Prostate gland (tissue), 2 donors: ENCODE measurements at regions not wholly inside any gene's neighbourhood (a gene's known extent, or its start where the extent isn't known, plus 50 kb on each side); places are given as distances from the start of the nearest gene placed in this dataset.

Source experiments
- DNase-seq: peaks from one replicate; pipeline ENCODE4 v3.0.0-alpha.2; 2019; ENCODE audit warnings: low spot score
- H3K27ac ChIP-seq, 2 donors: fragments of 200-600 bp; sonication (generic); 2 replicates each; pipeline ENCODE4 v1.5.1; 2017 to 2019
- H3K27me3 ChIP-seq: fragments of 200-600 bp; sonication (generic); replicated peaks from 2 replicates; pipeline ENCODE4 v1.5.1; 2019; ENCODE audit not compliant: insufficient read depth
- H3K36me3 ChIP-seq, 2 donors: fragments of 200-600 bp; sonication (generic); 1 replicate in 1 of 2; 2 replicates in 1 of 2; pipeline versions ENCODE4 v1.5.1 to v1.8.1; 2017 to 2019
- H3K4me1 ChIP-seq: fragments of 200-600 bp; sonication (generic); replicated peaks from 2 replicates; pipeline ENCODE4 v1.5.1; 2019
- H3K4me3 ChIP-seq, 2 donors: fragments of 200-600 bp; sonication (generic); 2 replicates each; pipeline ENCODE4 v1.5.1; 2017 to 2019
- H3K9me3 ChIP-seq: fragments of 200-600 bp; sonication (generic); 2 replicates; pipeline ENCODE4 v1.5.1; 2017
- POLR2A ChIP-seq: fragments of 450-650 bp; IDR thresholded peaks from one replicate; pipeline ENCODE4 v1.6.1; 2016; ENCODE audit warnings: antibody characterized with exemption, mild to moderate bottlenecking
- POLR2AphosphoS5 ChIP-seq: sonication (generic); formaldehyde crosslinking; IDR thresholded peaks from one replicate; pipeline ENCODE4 v1.6.1; 2017; ENCODE audit warnings: antibody characterized with exemption
- WGBS: methylation state at CpG from one replicate; pipeline ENCODE4 v1.1.5; 2018; 5-methylcytosine and 5-hydroxymethylcytosine counted together
- intact Hi-C: fragments of 100-400 bp; cut with DNase I; formaldehyde crosslinking; loops from one replicate; pipeline ENCODE4 v1.14.2; 2022
- TF ChIP-seq, protein P1 (sequence below), 4 experiments: fragments of 200-600 bp in 2 of 4; fragments of 450-650 bp in 2 of 4; sonication (generic) in 2 of 4; IDR thresholded peaks; 1 replicate in 3 of 4; 2 replicates in 1 of 4; pipeline ENCODE4 v1.5.1; 2016 to 2019; ENCODE audit warnings: antibody characterized with exemption in 4 of 4, mild to moderate bottlenecking in 2 of 4, moderate library complexity in 2 of 4

DNA sequence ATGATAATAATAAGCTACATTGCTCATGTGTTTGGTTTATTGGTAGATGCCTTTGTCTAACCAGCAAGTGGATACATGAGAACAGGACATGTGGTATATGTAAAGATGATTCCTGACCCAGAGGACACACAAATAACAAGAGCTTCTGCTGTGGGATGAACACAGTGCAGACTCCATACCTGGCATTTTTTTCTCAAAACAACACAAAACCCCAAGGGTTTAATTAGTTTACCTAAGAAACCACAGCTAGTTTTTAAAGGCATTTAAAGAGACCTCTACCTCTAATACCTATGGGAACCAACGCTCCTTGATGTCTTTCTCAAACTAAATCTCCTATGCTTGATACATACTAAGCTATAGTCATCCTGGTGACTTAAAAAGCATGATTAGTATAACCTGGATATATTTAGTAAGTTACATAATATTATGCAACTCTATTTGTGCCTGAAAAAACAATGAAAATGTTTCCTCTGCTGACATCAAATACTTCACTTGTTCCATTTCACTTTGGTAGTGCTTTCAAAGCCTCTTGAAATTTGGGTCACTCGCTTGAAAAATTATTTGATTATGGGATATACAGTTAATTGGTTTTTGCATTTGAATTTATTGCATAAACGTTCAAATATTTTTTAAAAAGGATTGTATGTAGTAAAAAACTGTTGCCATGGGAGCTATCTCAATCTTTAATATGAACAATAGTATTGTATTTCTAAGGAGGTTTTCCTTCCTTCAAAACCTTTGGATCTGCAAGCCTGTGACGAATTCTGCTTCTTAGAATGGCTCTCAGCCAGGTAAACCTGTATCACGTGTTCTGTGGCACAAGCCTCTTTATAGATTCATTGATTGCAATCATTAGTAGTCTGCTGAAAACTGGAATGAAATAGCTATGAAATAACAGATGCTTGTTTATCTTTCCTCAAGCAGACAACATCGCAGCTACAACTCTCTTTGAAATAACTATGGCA is 233.0 kb upstream of the KCNMB2 start:
- TF ChIP-seq POLR2AphosphoS5: no peak
- H3K4me1 ChIP-seq: no peaks in the 10 kb centered on the region
- no peak overlapping the region for H3K4me3 ChIP-seq
- 41% methylated on average over 6 of the region's 6 CpGs for WGBS
- H3K27me3 ChIP-seq: no peaks in the 10 kb centered on the region
- no peak overlapping the region for H3K27ac ChIP-seq
- intact Hi-C loops: no loop called here
- DNase-seq: no peak
- H3K36me3 ChIP-seq: no peaks in the 10 kb centered on the region
- no peaks in the 10 kb centered on the region for H3K9me3 ChIP-seq

DNA sequence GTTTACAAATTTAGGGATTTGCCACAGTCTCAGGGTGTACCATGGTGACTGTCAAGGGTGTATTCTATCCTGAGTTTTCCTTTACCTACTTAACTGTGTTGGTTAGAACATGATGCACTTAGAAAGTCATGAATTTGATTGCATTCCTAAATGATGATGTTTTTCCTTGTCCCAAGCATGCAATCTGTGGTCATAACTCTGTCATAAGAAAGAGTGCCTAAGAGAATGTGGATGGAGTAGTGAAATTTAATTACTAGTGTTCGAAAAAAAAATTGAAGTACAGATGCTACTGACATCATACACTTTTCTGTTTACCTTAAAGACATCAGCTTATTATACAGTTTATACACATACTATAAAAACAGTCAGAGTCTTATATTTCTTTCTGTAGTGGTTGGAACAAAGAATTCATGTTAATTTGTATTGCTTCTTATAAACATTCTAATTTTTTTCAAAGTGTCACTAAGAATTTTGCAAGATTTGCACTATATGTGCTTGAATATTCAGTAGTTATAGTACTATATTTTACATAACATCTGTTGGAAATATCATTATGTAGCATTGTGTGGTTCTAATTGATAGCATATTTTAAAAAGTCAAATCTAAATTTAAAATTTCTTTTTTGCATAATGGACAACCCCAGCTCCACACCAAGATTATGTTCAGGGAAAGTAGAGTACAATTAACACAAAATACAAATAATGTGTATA is 231.3 kb upstream of the KCNMB2 start:
- intact Hi-C loops: no loop called here
- no peaks in the 10 kb centered on the region for H3K36me3 ChIP-seq
- no peak for DNase-seq
- H3K9me3 ChIP-seq: no peaks in the 10 kb centered on the region
- no peak overlapping the region for H3K4me3 ChIP-seq
- H3K27me3 ChIP-seq: no peaks in the 10 kb centered on the region
- no peaks in the 10 kb centered on the region for H3K4me1 ChIP-seq
- TF ChIP-seq, protein P1, sequence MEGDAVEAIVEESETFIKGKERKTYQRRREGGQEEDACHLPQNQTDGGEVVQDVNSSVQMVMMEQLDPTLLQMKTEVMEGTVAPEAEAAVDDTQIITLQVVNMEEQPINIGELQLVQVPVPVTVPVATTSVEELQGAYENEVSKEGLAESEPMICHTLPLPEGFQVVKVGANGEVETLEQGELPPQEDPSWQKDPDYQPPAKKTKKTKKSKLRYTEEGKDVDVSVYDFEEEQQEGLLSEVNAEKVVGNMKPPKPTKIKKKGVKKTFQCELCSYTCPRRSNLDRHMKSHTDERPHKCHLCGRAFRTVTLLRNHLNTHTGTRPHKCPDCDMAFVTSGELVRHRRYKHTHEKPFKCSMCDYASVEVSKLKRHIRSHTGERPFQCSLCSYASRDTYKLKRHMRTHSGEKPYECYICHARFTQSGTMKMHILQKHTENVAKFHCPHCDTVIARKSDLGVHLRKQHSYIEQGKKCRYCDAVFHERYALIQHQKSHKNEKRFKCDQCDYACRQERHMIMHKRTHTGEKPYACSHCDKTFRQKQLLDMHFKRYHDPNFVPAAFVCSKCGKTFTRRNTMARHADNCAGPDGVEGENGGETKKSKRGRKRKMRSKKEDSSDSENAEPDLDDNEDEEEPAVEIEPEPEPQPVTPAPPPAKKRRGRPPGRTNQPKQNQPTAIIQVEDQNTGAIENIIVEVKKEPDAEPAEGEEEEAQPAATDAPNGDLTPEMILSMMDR (IDR thresholded peaks at IDR 0.05): no peak
- TF ChIP-seq POLR2A: no peak
- TF ChIP-seq POLR2AphosphoS5: no peak
- H3K27ac ChIP-seq: no peak overlapping the region
- WGBS: 68% methylated on average over 1 of the region's 1 CpG

DNA sequence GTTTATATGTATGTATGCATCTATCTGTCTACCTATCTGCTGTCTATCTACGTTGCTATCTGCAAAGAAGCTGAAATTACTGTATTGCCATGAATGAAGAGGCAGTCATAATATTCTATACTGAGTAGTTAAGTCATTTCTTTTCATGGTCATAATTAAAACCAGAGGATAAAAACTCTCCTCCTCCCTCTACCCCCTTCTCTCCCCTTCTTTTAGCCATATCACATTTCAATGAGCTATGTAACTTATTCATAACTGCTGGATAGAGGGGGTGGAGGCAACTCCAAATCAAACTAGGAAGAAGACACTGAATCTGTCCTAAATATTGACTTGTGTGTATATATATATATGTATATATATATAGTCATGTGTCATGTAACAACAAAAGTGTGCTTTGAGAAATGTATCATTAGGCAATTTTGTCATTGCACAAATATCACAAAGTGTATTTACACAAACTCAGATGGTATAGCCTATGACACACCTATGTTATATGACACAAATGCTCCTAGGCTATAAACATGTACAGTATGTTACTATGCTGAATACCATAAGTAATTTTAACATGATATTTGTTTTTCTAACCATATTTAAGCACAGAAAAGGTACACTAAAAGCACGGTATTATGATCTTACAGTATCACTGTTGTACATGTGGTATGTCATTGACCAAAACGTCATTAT is 229.7 kb upstream of the KCNMB2 start:
- Histone ChIP-seq H3K4me3 (no peak overlapping the region), H3K27me3 (no peaks in the 10 kb centered on the region), H3K36me3 (no peaks in the 10 kb centered on the region), H3K27ac (no peak overlapping the region), H3K4me1 (no peaks in the 10 kb centered on the region), H3K9me3 (no peaks in the 10 kb centered on the region)
- WGBS: 84% methylated on average over 3 of the region's 3 CpGs
- no peak for DNase-seq
- TF ChIP-seq, protein P1 (IDR thresholded peaks at IDR 0.05): no peak
- TF ChIP-seq POLR2AphosphoS5 (no peak), POLR2A (no peak)
- intact Hi-C loops: no loop called here

DNA sequence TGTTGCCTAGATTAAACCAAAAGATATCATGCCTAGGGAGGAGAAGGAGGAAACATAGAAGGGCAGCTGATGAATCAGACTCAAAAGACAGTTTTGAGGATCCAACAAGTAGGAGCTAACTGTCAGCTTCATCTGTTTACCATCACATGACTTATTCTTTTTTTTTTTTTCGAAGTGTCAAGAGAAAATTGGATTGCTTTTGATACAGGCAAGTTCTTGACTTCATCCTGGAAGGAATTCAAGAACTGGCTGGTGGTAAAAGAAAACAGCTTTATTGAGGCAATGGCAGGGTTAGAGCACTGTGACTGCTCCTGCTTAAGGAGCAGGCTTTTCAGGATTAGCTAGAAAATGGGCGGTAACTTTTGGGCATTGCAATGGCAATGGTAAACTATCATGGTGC is 227.5 kb upstream of the KCNMB2 start:
- intact Hi-C loops: no loop called here
- TF ChIP-seq POLR2AphosphoS5 (no peak), POLR2A (no peak)
- TF ChIP-seq, protein P1 (IDR thresholded peaks at IDR 0.05): no peak
- Histone ChIP-seq H3K27ac (no peak overlapping the region), H3K36me3 (no peaks in the 10 kb centered on the region), H3K4me3 (no peak overlapping the region), H3K9me3 (no peaks in the 10 kb centered on the region), H3K27me3 (no peaks in the 10 kb centered on the region), H3K4me1 (no peaks in the 10 kb centered on the region)
- DNase-seq: no peak
- WGBS: 65% methylated on average over 2 of the region's 2 CpGs

DNA sequence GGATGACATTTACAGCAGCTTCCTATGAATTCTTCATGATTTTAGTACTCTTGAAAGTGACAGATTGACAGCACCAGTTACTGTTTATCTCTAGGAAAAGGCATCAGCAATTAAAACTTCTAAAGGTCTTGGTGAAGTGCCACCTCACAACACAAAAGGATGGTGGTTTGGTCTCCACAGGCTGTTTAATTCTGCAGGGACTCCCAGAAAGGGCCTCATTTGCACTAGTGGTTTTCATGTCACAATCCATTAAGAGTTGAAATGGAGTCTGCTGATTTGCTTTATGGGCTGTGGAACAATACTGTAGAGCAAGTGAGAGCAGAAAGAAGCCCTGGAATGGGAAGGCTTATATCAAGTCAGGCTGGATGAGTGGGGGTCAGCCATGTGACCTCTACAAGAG is 225.3 kb upstream of the KCNMB2 start:
- H3K36me3 ChIP-seq: no peaks in the 10 kb centered on the region
- H3K4me1 ChIP-seq: no peaks in the 10 kb centered on the region
- TF ChIP-seq, protein P1 (IDR thresholded peaks at IDR 0.05): no peak
- TF ChIP-seq POLR2A (no peak), POLR2AphosphoS5 (no peak)
- intact Hi-C loops: no loop called here
- no peak for DNase-seq
- H3K27me3 ChIP-seq: no peaks in the 10 kb centered on the region
- H3K4me3 ChIP-seq: no peak overlapping the region
- no peak overlapping the region for H3K27ac ChIP-seq
- no peaks in the 10 kb centered on the region for H3K9me3 ChIP-seq
